Neural cell (in vitro differentiated cells): ENCODE measurements at regions not wholly inside any gene's neighbourhood (a gene's known extent, or its start where the extent isn't known, plus 50 kb on each side); places are given as distances from the start of the nearest gene placed in this dataset.

Experiments
- H2AFZ ChIP-seq: fragments of 200-600, 300-800 bp; sonication (generic), shearing (Covaris generic); 2 replicates; pipeline ENCODE4 v1.6.0; 2014; ENCODE audit warnings: low read depth, mild to moderate bottlenecking, antibody characterized with exemption, low read length, moderate library complexity
- H3F3A ChIP-seq: fragments of 200-600 bp; shearing (Covaris generic); 2 replicates; pipeline ENCODE4 v1.6.1; 2016; ENCODE audit warnings: mild to moderate bottlenecking, moderate library complexity, mixed read lengths, antibody characterized with exemption, low read length; ENCODE audit not compliant: insufficient read depth, poor library complexity, severe bottlenecking
- H3K27ac ChIP-seq: fragments of 200-600, 300-800 bp; sonication (generic), shearing (Covaris generic); 2 replicates; pipeline ENCODE4 v1.5.1; 2014; ENCODE audit warnings: mild to moderate bottlenecking, low read length, moderate library complexity
- H3K27me3 ChIP-seq: fragments of 300-800, 200-600 bp; sonication (generic), shearing (Covaris generic); 2 replicates; pipeline ENCODE4 v1.6.0; 2014; ENCODE audit warnings: mild to moderate bottlenecking, low read depth, low read length, moderate library complexity; ENCODE audit not compliant: insufficient read depth
- H3K36me3 ChIP-seq: fragments of 300-800, 200-600 bp; sonication (generic), shearing (Covaris generic); 2 replicates; pipeline ENCODE4 v1.5.1; 2014; ENCODE audit warnings: mild to moderate bottlenecking, antibody characterized with exemption, low read length, moderate library complexity; ENCODE audit not compliant: insufficient read depth
- H3K4me2 ChIP-seq: fragments of 300-800, 200-600 bp; sonication (generic), shearing (Covaris generic); 2 replicates; pipeline ENCODE4 v1.6.0; 2014; ENCODE audit warnings: mild to moderate bottlenecking, low read length
- H3K4me3 ChIP-seq: fragments of 300-800, 200-600 bp; sonication (generic), shearing (Covaris generic); 2 replicates; pipeline ENCODE4 v1.5.1; 2014; ENCODE audit warnings: mild to moderate bottlenecking, low read length, moderate library complexity
- H3K79me2 ChIP-seq: fragments of 200-600 bp; shearing (Covaris generic); replicated peaks from 2 replicates; pipeline ENCODE4 v1.6.0; 2014; ENCODE audit warnings: mild to moderate bottlenecking, low read length, moderate library complexity; ENCODE audit not compliant: insufficient read depth
- H3K9ac ChIP-seq: fragments of 300-800, 200-600 bp; sonication (generic), shearing (Covaris generic); 2 replicates; pipeline ENCODE4 v1.6.1; 2016; ENCODE audit warnings: mild to moderate bottlenecking, low read length, mixed read lengths
- H3K9me2 ChIP-seq: fragments of 200-600 bp; shearing (Covaris generic); 2 replicates; pipeline ENCODE4 v1.6.1; 2016; ENCODE audit warnings: mild to moderate bottlenecking, low read length, mixed read lengths; ENCODE audit not compliant: insufficient read depth
- H3K9me3 ChIP-seq: fragments of 200-600, 300-800 bp; sonication (generic), shearing (Covaris generic); 2 replicates; pipeline ENCODE4 v1.6.1; 2016; ENCODE audit warnings: mild to moderate bottlenecking, mixed run types, low read length, moderate library complexity, mixed read lengths
- H4K20me1 ChIP-seq: fragments of 200-600 bp; shearing (Covaris generic); 2 replicates; pipeline ENCODE4 v1.6.1; 2016; ENCODE audit warnings: mild to moderate bottlenecking, mixed run types; ENCODE audit not compliant: insufficient read depth
- CTCF ChIP-seq: fragments of 450-650 bp; IDR thresholded peaks from 2 replicates; pipeline ENCODE4 v1.5.1; 2014; ENCODE audit warnings: antibody characterized with exemption, mild to moderate bottlenecking, moderate library complexity; ENCODE audit not compliant: poor library complexity, severe bottlenecking
- EP300 ChIP-seq: fragments of 450-650 bp; conservative IDR thresholded peaks from 2 replicates; pipeline ENCODE4 v1.6.1; 2014; ENCODE audit warnings: antibody characterized with exemption, mild to moderate bottlenecking, moderate library complexity; ENCODE audit not compliant: poor library complexity, severe bottlenecking
- EZH2 ChIP-seq: fragments of 200-600, 300-800 bp; shearing (Covaris generic), sonication (generic); IDR thresholded peaks from 2 replicates; pipeline ENCODE4 v1.6.1; 2014; ENCODE audit warnings: antibody characterized with exemption, low read length, borderline replicate concordance, mild to moderate bottlenecking; ENCODE audit not compliant: insufficient read depth, poor library complexity, severe bottlenecking
- MXI1 ChIP-seq: fragments of 450-650 bp; conservative IDR thresholded peaks from 2 replicates; pipeline ENCODE4 v1.6.1; 2014; ENCODE audit warnings: antibody characterized with exemption, mild to moderate bottlenecking; ENCODE audit not compliant: poor library complexity, severe bottlenecking
- POLR2AphosphoS5 ChIP-seq: IDR thresholded peaks from 2 replicates; pipeline ENCODE4 v1.6.1; 2012
- RAD21 ChIP-seq: fragments of 450-650 bp; conservative IDR thresholded peaks from 2 replicates; pipeline ENCODE4 v1.6.1; 2014; ENCODE audit warnings: antibody characterized with exemption, mild to moderate bottlenecking, moderate library complexity
- REST ChIP-seq: IDR thresholded peaks from 2 replicates; pipeline ENCODE4 v1.6.1; 2012; ENCODE audit warnings: borderline replicate concordance
- SMC3 ChIP-seq: fragments of 450-650 bp; conservative IDR thresholded peaks from 2 replicates; pipeline ENCODE4 v1.6.1; 2014; ENCODE audit warnings: antibody characterized with exemption, mild to moderate bottlenecking, moderate library complexity; ENCODE audit not compliant: poor library complexity
- TAF1 ChIP-seq: IDR thresholded peaks from 2 replicates; pipeline ENCODE4 v1.6.1; 2012; ENCODE audit warnings: low read depth

DNA sequence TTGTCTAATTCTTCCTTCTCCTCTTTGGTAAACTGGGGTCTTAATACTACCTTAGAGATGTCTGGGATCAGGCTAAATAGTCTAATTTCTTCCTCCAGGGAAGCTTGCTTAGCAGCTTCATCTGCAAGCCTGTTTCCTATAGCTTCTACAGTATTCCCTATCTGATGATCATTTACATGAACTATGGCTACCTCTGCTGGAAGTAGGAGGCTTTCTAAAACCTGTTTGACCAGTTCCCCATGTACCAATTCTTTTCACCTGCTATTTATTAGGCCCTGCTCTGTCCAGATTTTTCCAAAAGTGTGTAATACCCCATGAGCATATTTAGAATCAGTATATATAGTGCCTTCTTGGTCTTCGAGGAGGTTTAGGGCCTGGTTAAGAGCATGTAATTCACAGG is 619.8 kb downstream of the HINT1 start:
- H3K27me3 ChIP-seq, result no peaks in the 10 kb centered on the region
- no peak overlapping the region for H3K4me2 ChIP-seq
- H3K9me2 ChIP-seq, result no peaks in the 10 kb centered on the region
- no peak overlapping the region for H2AFZ ChIP-seq
- no peaks in the 10 kb centered on the region for H3K9me3 ChIP-seq
- H3K4me3 ChIP-seq, result no peak overlapping the region
- no peaks in the 10 kb centered on the region for H3F3A ChIP-seq
- no peaks in the 10 kb centered on the region for H4K20me1 ChIP-seq
- no peaks in the 10 kb centered on the region for H3K36me3 ChIP-seq
- H3K27ac ChIP-seq, result no peak overlapping the region
- H3K9ac ChIP-seq, result no peak overlapping the region
- no peaks in the 10 kb centered on the region for H3K79me2 ChIP-seq
- TF ChIP-seq TAF1 (no peak), EP300 (no peak), RAD21 (no peak), EZH2 (no peak), MXI1 (no peak), CTCF (no peak), POLR2AphosphoS5 (no peak), SMC3 (no peak), REST (no peak)

GRCh38 chr5:130541617-130542221 is 623.3 kb downstream of the HINT1 start:
- H4K20me1 ChIP-seq, result no peaks in the 10 kb centered on the region
- H3K36me3 ChIP-seq, result no peaks in the 10 kb centered on the region
- no peaks in the 10 kb centered on the region for H3K27me3 ChIP-seq
- no peak overlapping the region for H3K4me2 ChIP-seq
- H3K9me3 ChIP-seq, result no peaks in the 10 kb centered on the region
- no peak overlapping the region for H2AFZ ChIP-seq
- H3K9ac ChIP-seq, result no peak overlapping the region
- no peaks in the 10 kb centered on the region for H3K9me2 ChIP-seq
- no peaks in the 10 kb centered on the region for H3F3A ChIP-seq
- no peak overlapping the region for H3K4me3 ChIP-seq
- H3K79me2 ChIP-seq, result no peaks in the 10 kb centered on the region
- no peak overlapping the region for H3K27ac ChIP-seq
- no peak for TF ChIP-seq SMC3
- no peak for TF ChIP-seq EP300
- TF ChIP-seq CTCF, result no peak
- no peak for TF ChIP-seq POLR2AphosphoS5
- no peak for TF ChIP-seq TAF1
- no peak for TF ChIP-seq RAD21
- no peak for TF ChIP-seq REST
- TF ChIP-seq MXI1, result no peak
- TF ChIP-seq EZH2, result no peak
